ENCODE measurements at regions not wholly inside any gene's neighbourhood (a gene's known extent, or its start where the extent isn't known, plus 50 kb on each side); places are given as distances from the start of the nearest gene placed in this dataset.

GRCh38 chr6:1526398-1527072, 83.2 kb upstream of the FOXC1 start:
- Mint-ChIP-seq H3K4me3 (peak overlapping the region in 2 of 3 experiments; percentile 24 to 49), H3K4me1 (peaks cover 32% of the 10 kb centered on the region), H3K36me3 (ENCODE audit: low read depth) (no peaks in the 10 kb centered on the region), H3K27ac (peak overlapping the region; percentile 91 to 95 (median 94)), H3K9me3 (no peaks in the 10 kb centered on the region), H3K27me3 (ENCODE audit: low read depth) (peaks cover 22% of the 10 kb centered on the region)
- TF ChIP-seq CTCF (IDR thresholded peaks at IDR 0.05; ENCODE audit: unreplicated experiment in 3 of 3), result no peak

GRCh38 chr6:1527073-1527457, 82.7 kb upstream of the FOXC1 start:
- no peak for TF ChIP-seq CTCF (IDR thresholded peaks at IDR 0.05; ENCODE audit: unreplicated experiment in 3 of 3)
- Mint-ChIP-seq H3K27ac (peak overlapping the region; percentile 91 to 95 (median 94)), H3K4me1 (peaks cover 32% of the 10 kb centered on the region), H3K9me3 (no peaks in the 10 kb centered on the region), H3K36me3 (ENCODE audit: low read depth) (no peaks in the 10 kb centered on the region), H3K27me3 (ENCODE audit: low read depth) (peaks cover 18% of the 10 kb centered on the region), H3K4me3 (peak overlapping the region in 2 of 3 experiments; percentile 24 to 49)

GRCh38 chr6:1535295-1535694, 74.4 kb upstream of the FOXC1 start:
- Mint-ChIP-seq H3K27me3 (ENCODE audit: low read depth) (peaks cover 2% of the 10 kb centered on the region), H3K36me3 (ENCODE audit: low read depth) (no peaks in the 10 kb centered on the region), H3K4me3 (no peak overlapping the region), H3K27ac (no peak overlapping the region), H3K4me1 (peaks cover 10% of the 10 kb centered on the region), H3K9me3 (no peaks in the 10 kb centered on the region)
- TF ChIP-seq CTCF (IDR thresholded peaks at IDR 0.05; ENCODE audit: unreplicated experiment in 3 of 3), result no peak

DNA sequence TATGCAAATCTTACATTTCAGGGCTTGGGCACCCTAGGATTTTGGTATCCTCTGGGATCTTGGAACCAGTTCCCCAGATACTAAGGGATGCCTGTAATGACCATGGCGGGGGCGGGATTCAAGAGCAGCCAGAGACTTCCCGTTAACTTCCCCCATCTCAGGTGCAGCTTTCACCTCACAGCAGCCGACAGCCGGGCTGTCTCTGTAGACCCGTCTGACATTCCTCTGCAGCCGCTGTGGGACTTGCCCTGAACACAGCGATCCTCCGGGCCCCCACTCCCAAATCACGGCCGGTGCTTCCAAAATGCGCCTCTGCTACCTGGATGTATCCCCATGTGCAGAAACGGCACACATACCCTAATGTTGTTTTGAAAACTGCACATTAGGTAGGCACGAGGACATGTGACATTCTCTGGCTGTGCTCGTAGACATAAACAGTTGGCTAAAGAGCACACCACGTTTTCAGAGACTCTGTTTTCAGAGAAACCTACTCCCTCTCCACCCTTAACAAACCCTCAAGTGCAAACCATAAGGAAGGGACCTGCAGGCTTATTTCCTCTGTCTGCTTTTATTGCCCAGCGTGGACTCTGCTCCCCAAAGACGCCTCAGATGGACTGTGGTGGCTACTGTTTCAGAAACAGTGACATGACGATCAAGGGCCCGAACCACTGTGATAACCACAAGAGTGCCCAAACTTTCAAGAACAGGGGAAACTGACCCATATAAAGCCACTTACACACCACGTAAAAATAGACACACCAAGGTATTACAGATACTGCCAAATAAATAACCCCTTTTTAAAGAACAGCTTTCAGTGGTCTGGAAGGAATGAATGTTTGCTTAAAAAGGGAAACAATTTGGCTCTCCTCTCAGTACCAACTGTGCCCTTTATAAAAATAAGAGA, 72.9 kb upstream of the FOXC1 start:
- H3K4me1 Mint-ChIP-seq, result peaks cover 10% of the 10 kb centered on the region
- peaks cover 7% of the 10 kb centered on the region for H3K27me3 Mint-ChIP-seq (ENCODE audit: low read depth)
- H3K9me3 Mint-ChIP-seq, result no peaks in the 10 kb centered on the region
- no peak for TF ChIP-seq CTCF (IDR thresholded peaks at IDR 0.05; ENCODE audit: unreplicated experiment in 3 of 3)
- H3K4me3 Mint-ChIP-seq, result no peak overlapping the region
- H3K36me3 Mint-ChIP-seq (ENCODE audit: low read depth), result no peaks in the 10 kb centered on the region
- H3K27ac Mint-ChIP-seq, result no peak overlapping the region

- Mint-ChIP-seq H3K27ac (no peak overlapping the region), H3K9me3 (no peaks in the 10 kb centered on the region), H3K4me1 (peaks cover 12% of the 10 kb centered on the region), H3K4me3 (no peak overlapping the region), H3K27me3 (ENCODE audit: low read depth) (peaks cover 7% of the 10 kb centered on the region), H3K36me3 (ENCODE audit: low read depth) (no peaks in the 10 kb centered on the region)
- TF ChIP-seq CTCF (IDR thresholded peaks at IDR 0.05; ENCODE audit: unreplicated experiment in 3 of 3), result no peak
These were observed 71.3 kb upstream of the FOXC1 start for GRCh38 chr6:1538369-1538768.

All from nephron (organoid).